CD4-positive, alpha-beta T cell treated with Interleukin-2 at 100 ng/mL for 4 hours (primary cell): ENCODE measurements at regions not wholly inside any gene's neighbourhood (a gene's known extent, or its start where the extent isn't known, plus 50 kb on each side); places are given as distances from the start of the nearest gene placed in this dataset.
"Not testable (repeated sequence)": the region's sequence is repeated elsewhere in the genome, so short reads cannot be mapped to it uniquely, and the experiment has no call there.

Source experiments
- DNase-seq: peaks from one replicate; pipeline ENCODE4 v3.0.0-alpha.2; 2020; ENCODE audit warnings: low spot score

DNA sequence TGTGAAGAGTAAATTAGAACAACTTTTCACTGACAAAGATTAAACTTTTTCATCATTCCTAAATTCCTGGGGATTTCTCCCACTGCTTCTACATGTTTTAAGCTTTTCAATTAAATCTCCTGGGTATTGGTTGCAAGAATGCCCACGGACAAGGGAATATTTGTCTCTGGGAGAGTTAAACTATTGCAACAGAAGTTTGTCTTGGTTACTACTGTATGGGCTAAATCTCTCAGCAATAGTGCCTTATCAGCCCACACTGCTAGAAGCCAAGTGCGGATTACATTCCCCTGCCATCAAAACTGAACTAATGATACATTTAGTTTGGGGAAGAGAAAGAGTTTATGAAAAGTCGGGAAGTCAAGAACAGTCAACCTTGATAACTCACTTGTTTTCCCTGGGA lies 528.2 kb upstream of the C9orf72 start:
- no peak for DNase-seq

DNA sequence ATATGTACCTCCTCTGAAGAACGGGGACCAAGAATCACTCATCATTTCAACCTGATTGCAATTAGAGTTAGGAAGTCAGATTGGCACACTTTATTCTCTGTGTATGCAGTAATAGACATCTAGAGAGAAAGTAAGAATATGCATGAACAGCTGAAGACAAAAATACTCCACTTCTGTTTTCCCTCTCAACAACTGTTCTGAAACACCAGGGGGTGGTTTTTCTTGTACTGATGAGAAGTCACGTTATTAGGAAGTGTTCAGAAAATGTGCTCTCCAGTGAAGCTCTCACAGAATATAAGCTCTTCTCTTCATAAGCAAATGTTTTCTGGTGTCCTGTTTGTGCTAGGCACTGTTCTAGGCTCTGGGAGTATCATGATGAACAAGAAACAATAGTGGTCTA lies 531.7 kb upstream of the C9orf72 start:
- DNase-seq: no peak

DNA sequence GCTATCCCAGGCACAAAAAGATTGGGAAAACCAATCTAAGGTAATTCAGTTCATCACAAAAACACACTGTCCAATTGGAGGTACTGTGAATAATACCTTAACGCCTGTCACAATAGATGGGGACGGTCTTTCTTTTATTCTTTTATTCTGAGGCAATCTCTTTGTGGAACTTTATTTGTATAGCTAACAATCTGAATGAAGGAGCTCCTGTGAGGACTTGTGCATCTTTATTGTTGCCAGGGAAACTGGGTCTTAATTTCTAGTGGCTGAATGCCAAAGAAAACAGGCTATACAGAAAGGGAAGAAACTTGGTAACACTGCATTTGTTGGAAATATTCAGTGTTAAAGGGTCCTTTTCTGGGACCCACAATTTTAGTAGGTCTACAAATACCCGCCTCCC lies 546.9 kb upstream of the C9orf72 start:
- DNase-seq: no peak

DNA sequence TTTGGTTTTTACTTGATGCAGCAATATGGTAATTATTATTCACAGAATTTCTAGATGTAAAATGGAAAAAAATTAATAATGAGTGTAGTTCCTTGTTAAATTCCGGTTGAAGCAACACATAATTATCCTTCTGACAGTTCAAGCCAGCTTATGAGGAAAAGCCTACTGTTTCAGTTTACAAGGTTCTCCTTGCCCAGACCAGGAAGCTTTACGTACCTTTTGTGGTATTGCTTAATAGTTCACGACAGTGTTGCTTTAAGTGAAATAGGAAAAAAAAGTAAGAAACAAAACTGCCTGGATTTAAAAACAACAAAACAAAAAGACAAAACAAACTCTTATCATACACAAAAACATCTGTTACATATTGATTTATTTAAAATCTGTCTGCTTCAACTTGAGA lies 547.3 kb upstream of the C9orf72 start:
- DNase-seq: no peak

DNA sequence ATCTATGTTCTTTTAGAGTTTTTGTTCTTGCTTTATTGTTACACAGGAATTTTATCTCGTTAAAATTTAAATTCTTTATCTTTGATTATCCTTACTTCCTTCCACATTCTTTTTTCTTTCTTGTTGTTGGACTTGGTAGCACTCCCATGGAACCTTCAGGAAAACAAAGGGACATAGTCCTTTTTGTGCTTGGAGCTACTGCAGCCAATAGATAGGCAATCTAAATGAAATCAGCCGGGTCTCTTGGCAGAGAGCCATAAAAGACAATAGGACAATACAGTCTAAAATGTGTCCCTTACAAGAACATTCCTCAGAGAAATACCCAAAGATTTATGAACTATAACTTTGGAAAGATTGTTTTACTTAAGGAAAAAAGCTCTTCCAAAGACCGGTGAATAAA lies 548.1 kb upstream of the C9orf72 start:
- DNase-seq: no peak

DNA sequence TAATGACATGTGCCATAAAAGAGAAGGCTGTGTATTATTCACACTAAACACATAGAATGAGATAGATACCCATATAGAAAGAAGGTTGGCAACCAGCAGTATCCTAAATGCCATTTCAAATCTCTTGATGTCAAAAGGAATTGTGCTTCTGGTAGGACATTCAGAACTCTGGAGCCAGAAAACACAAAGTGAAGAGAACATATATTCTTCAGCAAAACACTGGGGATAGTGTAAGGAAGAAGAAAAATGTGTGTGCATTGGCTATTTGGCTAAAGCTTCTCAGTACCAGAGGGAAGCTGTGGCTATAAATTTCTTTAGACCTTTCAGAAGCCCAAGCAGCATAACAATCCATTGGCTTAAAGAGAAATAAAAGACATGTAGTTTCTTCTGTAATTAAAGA lies 551.6 kb upstream of the C9orf72 start:
- DNase-seq: no peak

DNA sequence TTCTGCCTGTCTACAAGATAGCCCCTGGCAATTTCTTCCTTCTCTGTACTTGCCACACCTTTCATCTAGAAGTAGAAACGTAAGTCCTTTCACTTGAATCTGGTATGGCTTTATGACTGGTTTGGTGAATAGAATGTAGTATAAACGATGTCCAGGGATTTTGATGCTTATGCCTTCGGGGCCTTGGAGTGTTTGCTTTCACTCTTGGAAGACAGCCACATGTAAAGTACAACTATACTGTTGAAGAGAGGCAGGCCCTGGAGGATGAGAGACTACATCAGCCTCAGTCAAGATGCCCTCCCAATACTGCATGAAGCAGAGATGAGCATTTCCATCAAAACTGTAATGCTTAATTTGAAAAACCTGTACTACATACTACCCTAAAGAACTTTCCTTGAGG lies 553.8 kb upstream of the C9orf72 start:
- no peak for DNase-seq

DNA sequence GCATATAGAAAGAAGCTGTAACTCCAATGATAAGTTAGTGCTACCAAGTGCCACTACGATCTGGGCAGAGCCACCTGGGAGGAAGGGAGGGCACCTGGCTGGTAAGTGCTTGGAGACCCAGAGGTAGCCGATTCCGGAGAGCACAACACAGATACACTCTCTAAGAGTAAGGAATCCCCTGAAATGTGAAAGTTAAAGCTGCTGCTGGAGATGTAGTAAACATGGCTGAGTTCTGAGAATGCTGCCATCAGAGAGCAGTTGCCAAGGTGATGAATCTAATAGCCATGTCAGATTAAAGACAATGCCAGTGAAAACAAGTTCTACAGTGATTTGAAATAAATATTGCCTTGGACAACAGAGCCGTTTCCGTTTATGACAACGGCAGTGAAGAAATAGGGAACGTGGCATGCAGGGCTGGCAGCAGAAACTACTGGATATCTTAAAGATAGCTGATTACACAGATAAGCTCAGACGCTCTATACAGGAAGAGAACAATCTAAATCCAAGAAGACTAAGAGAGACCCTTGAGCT lies 561.2 kb upstream of the C9orf72 start:
- no peak for DNase-seq

DNA sequence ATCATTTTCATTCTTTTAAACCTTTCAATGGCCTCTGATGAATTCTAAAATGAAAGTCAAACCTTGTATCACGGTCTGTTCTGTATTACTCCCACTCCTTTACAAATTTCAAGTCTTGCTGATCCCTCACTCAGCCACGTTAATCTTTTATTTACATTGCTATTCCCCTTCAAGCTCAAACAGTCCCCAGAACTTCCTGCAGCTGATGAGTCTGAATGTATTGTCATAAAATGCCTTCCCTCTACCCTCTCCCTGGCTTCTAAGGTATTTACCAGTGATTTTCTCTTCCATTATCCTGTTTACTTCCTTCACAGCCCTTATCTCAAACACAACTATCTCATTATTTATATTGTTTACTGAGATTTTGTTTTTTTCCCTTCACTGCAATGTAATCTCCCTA lies 562.3 kb upstream of the C9orf72 start:
- DNase-seq: no peak

DNA sequence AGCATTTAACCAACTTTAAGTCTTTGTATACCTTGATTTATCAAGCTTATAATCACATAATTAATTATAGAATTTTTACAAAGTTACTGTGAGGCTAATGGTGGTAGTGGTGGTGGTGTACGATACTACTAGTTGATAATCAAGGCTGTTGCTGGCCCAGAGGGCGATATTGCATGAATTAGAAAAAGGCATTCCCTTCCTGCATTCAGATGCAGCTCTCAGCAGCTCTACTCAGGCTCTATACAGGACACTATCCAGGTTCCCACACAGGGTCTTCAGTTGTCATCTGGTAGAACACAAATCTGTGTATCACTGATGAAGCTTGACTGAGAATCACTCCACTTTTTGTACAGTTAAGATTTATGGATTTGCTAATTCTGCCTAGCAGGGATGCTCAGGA lies 562.8 kb upstream of the C9orf72 start:
- no peak for DNase-seq

DNA sequence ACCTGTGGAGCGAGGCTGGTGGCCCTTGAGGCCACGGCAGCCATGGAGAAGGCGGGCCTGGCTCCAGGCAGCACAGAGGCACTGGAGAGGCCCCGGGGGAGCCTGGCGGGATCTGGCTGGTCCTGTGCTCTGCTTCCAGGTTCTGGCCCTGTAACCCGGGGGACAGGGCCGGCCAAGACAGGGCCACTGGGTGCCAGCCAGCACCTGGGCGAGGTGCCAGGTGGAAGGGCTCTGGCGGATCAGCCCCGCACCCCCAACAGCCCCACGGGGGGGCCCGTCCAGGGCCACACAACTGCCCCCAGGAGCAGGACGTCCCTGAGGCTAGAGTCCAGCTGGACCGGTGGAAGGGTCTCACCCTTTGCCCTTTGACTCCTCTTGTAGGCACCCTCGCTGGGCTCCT lies 574.1 kb upstream of the C9orf72 start:
- not testable (repeated sequence) for DNase-seq

DNA sequence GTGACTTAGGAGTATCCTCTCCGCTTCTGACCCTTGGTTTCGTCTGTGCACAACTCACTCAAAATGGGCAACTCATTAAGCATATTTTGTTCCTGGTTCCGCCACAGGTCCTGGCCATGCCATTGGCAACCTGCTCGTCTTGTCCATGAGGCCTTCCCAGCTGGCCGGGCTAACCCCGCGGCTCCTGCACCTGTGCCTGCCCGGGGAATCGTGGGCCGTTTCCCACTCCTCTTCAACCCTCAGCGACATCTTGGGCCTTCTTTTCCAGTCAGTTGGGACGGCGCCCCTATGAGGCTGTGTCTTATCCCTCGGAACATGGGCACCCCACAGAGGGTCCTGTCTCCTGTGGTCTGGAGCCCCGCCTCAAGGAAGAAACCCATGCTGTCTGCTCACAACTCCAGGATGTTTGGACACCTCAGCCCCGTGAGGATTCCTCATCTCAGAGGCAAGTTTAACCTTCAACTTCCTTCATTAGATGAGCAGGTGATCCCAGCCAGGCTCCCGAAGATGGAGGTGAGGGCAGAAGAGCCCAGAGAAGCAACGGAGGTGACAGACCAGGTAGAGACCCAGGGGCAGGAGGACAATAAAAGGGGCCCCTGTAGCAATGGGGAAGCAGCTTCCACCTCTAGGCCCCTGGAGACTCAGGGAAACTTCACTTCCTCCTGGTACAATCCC lies 574.8 kb upstream of the C9orf72 start:
- DNase-seq: not testable (repeated sequence)

DNA sequence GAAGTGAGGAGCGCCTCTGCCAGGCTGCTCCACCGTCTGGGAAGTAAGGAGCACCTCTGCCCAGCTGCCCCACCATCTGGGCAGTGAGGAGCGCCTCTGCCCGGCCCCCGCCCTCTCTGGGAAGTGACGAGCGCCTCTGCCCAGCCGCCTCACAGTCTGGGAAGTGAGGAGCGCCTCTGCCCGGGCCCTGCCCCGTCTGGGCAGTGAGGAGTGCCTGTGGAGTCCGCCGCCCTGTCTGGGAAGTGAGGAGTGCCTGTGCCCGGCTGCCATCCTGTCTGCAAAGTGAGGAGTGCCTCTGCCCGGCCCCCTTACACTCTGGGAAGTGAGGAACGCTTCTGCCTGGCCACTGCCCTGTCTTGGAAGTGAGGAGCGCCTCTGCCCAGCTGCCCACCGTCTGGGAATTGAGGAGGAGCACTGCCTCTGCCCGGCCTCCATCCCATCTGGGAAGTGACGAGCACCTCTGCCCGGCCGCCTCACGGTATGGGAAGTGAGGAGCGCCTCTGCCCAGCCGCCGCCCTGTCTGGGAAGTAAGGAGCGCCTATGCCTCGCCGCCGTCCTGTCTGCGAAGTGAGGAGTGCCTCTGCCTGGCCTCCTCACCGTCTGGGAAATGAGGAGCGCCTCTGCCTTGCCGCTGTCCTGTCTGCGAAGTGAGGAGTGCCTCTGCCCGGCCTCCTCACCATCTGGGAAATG lies 576.2 kb upstream of the C9orf72 start:
- not testable (repeated sequence) for DNase-seq

DNA sequence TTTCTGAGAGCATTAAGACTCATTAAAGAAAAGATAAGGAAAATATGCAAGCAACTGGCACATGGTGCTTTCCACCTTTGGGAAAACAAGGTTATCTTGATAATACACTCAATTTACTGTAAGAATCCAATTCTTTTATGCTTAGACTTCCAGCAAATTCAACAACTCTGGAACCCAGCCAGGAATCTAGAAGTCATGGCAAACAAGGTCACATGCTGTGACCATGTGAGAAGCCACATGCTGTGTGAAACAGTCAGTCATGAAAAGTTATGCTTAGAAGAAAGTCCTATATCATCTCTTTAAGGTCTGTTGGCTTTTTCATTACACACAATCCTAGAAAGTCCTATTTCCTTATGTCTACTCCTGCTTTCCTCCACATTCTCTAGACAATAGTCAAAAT lies 581.8 kb upstream of the C9orf72 start:
- DNase-seq: no peak

DNA sequence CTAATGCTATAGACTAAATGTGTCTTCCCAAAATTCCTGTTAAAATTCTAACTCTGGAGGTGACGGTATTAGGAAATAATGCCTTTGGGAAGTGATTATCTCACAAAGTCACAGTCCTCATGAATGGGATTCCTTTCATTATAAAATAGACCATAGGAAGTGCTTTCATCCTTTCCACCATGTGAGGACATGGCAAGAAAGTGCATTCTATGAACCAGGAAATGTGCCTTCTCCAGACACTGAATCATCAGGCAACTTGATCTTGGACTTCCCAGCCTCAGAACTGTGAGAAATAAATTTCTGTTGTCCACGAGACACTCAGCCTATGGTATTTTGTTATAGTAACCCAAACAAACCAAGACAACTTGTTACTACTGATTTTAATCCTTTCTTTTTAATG lies 582.4 kb upstream of the C9orf72 start:
- no peak for DNase-seq

DNA sequence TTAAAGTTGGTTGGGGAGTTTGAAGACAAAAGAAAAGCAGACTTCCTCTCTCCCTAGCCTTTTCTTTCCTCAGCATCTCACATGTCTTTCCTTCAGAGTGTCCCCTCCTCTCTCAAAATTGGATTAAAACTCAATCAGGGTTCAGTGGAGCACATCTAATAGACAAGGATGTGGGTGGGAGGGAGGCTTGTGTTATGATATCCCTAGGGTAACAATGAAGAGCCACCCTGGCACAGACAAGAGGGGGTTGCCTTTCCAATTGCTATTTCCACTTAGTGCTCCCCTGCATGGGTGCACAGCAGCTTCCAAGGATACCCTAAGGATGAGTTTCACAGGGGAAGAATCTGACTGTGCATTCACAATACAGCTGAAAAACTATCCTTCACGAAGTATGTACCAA lies 585.2 kb upstream of the C9orf72 start:
- no peak for DNase-seq

DNA sequence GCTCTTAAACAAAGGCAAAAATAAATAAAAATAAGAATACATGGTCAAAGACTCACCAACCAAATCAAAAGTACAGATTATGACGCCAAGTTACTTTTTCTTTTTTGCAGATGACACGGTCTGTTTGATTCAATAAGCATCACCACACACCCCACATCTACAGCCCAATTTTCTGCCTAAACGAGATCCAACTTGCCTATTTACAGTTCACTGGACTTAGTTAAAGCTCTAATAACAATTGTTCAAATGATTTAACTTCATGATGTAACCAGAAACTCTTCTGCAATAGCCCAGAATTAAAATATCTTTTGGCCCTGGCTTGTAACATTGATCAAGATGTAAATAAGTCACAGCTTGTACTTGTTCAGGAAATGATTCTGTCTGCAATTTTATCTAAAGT lies 590.3 kb upstream of the C9orf72 start:
- DNase-seq: no peak

DNA sequence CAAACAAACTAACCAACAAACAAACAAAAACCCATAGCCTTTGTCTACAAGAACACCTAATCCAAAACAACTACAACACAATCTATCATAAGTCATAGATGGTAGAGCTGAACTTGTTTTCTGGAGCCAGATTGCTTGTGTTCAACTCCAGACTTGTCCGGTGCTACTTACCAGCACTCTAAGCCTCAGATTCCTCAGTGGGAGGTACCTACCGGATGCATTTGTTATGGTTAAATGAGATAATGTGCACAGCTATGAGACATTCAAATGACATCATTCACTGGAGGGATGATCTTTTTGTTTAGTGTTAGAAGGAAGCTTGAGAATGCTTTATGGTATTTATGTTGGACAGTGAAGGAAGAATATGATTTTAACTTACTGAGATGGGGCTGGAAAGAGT lies 592.9 kb upstream of the C9orf72 start:
- DNase-seq: no peak

DNA sequence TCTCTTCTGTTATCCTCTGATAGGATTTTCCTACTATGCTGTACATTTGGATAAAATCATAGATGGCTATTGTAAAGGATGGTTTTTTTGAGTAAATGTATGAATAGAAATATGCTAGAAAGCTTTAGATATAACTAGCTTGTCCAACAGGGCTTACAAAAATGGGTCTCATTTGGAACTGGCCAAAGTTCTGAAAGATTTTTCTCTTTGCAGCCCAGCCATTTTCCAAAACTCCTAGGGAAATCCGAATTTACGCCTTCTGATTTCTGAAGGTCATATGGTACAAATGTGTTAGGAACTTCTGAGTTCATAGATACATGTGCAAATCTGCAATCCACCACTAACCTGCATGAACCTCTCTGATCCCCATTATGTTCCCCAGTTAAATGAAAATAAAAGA lies 603.9 kb upstream of the C9orf72 start:
- DNase-seq: no peak

DNA sequence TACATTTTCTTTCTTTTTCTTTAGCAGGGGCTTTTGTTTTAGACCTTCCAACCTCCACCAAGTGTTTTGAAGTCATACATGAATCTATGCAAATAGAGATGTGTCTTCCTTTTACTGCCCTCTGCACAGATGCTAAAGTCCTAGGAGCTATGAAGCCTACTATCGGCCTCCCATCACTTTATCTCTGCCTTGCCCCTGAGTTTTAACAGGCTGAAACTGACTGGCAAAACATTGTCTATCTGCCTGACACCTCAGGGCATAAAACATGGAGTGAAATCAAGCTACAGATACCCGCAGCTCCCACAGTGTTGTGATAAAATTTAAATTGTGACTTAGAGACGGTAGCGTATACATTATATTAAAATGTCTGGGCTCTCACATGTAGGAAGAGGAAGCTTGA lies 604.6 kb upstream of the C9orf72 start:
- DNase-seq: no peak

DNA sequence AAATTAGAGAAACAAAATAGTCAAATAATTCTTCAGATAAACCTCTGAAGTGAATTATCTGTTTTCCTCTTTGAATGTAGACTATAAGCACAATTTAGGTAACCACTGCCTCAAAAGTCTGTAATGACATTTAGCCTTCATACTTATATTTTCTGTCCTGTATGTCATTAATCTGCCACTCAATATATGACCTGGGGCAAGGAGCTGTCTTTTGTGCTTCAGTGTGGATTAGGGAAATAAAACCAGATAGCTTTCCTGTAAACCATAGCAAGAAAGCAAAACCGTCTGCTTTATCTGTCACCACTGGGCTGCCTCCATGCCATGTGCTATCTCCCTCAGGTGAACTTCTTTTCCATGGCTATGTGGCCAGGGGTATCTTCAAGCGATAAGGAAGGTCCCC lies 606.6 kb upstream of the C9orf72 start:
- DNase-seq: no peak

DNA sequence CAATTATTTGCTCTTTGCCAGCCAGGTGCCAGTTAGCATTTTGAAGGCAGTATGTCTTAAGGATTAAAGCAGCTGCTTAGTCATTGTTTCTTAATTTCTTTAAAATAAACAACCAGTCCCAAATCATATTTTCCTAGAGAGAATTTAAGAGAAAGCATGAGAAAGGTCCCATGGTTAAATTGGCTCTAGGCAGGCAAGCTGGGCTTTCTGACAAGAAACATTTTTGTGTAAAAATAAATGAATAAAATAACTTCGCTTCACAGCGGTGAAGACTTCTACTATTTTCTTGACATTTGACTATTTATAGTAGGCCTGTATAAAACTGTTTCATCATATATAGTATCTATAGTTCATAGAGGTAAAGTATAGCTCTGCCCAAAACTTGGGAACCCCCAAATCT lies 617.7 kb upstream of the C9orf72 start:
- DNase-seq: no peak

DNA sequence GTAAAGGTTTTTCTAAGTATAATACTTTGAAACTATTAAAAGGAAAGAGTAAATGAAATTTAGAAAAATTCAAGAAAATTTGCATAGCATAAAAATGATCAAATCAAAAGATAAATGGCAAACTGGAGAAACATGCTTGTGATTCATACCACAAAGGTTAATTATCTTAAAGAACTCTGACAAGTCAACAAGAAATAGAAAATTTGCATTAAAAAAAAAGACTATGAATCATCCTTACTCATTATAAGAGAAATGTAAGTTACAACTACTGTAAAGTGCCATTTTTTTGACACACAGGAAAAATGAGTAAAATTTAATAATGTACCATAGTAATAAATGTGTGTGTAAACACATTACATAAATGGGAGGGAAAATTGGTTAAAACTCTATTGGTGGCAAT lies 624.4 kb upstream of the C9orf72 start:
- no peak for DNase-seq

DNA sequence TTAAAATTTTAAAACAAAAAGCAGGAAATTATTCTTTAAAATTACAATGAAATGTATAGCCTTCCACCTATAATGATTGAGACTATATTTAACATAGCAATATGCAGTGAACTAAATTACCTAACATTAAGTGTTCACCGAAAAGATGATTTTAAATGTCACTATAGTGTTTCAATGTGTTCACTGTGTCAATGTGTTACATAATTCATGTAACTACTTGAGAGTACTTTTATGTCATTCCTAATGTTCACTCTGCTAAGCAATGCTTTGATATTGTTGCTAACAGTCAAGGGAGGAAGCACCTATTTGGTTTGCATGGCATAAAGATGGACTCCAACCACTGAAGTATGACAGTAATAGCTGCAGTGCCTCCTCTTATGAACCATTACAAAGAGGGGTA lies 629.8 kb upstream of the C9orf72 start:
- no peak for DNase-seq
